ENCODE measurements at regions not wholly inside any gene's neighbourhood (a gene's known extent, or its start where the extent isn't known, plus 50 kb on each side); places are given as distances from the start of the nearest gene placed in this dataset.

DNA sequence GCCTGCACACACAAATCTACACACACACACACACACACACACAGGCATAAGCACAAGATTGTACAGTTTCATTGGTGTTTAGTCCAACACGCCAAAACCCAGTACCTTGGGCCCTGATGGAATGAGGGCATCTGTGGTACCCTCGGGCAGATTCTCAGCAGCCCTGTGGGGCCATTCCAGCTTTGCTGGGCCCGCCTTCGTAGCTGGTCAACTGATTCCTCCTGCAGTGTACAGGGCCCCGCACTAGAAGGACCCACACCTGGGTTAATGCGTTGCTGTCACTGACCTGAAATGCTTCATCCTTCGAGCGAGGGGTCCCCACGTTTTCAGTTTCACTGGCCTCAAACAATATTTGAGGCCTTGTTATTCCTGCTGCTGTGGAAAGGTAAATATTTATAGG lies 731.2 kb downstream of the BRD1 start:
- in situ Hi-C loops (cut with MboI; ENCODE audit: low sequenced_read_pairs), result no loop called here

DNA sequence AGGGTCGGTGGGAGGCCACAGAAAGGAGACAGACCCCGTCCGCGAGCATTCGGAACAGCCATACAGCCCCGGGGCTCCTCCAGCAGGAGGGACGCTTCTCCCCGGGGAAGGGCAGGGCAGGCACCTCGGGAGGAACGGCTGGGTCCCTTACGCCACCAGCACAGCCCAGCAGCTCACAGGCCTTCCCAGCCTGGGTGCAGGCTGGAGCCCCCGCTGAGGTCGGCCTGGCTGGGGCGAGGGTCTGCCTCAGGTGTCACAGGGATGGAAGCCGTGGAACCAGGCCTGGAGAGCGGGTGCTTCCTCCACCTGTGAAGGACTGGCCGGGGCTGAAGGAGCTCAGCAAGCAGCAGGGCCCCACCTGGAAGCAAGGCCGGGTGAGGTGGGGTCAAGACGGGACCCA lies 732.3 kb downstream of the BRD1 start:
- in situ Hi-C loops (cut with MboI; ENCODE audit: low sequenced_read_pairs), result no loop called here

DNA sequence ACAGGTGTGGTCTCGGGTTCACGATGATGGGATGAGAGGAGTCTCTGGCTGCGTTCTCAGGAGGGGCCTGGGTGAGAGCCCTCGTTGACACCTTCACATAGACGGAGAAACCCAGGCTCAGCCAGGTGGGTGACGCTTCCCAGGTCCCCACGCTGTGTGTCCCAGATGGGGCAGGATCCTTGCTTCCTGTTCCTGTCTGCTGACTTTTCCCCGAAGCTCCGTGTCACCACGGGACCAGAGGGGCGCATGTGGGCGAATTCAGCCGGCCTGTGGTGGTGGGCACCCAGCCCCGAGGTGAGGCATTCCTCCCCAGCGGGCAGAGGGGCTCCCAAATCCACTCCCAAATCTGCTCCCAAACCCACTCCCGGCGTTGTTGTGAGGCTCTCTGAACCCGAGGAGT lies 732.8 kb downstream of the BRD1 start:
- in situ Hi-C loops (cut with MboI; ENCODE audit: low sequenced_read_pairs), result no loop called here

DNA sequence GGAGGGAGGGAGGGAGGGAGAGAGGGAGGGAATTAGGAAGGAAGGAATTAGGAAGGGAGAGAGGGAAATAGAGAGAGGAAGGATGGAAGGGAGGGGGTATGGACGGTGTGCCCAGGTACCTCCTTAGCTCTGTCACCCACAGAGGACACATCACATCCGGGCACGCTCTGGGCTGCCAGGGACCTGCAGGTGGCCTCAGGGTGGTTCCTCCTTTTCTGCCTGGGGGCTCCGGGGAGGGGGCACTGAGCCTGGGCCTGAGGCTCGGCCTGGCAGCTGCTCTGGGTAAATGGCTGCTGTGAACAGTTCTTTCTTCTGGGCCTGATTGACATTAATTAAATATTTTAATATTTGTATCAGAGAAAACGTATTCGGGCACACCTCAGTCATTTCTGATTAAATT lies 733.5 kb downstream of the BRD1 start:
- in situ Hi-C loops (cut with MboI; ENCODE audit: low sequenced_read_pairs), result no loop called here

DNA sequence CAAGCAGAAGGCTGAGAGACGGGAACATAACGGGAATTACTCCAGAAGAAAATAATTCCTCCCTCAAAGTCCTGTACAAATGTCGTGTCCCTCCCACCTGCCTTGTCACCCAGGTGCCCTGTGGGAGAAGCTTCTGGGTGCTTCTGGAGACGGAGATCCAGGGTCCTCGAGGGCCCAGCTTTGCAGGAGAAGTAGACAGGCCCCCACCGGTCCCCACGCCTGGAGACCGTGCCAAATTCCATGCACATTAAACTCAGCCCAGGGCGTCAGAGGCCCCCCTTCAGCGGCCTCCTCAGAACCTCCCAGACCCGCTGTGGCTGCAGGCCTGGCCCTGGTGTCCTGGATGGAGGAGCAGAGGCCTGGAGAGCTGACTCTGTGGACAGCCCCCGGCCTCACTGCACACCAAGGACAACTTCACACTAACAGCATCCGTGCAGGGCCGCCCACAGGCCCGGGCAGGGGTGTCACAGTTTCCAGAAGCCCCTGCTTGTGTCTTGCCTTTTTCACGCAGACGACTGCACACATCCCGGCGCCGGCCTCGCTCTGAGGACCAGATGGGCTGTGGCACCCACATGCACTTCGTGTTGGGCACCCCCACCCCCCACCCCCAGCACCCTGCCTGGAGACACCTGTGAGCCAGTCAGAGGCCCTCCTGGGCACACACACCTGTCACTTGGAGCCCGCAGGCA lies 734.3 kb downstream of the BRD1 start:
- in situ Hi-C loops (cut with MboI; ENCODE audit: low sequenced_read_pairs), result no loop called here

DNA sequence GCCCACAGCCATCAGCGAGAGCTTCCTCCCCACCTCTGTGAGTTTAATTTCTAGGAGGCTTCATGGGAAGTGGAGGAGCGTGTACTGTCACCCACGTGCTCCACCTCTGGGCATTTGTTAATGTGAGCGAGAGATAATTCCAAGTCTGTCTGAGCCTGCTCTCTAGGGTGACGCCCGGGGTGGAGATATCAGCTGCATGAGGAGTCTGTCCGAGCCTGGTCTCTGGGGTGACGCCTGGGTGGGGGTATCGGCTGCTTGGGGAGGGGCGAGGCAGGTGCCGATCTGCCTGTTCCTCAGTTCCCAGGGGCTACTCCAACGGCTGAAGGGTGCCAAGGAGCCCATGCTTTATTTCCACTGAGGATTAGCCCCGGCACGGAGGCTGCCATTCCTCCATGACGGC lies 735.0 kb downstream of the BRD1 start:
- in situ Hi-C loops (cut with MboI; ENCODE audit: low sequenced_read_pairs), result no loop called here

DNA sequence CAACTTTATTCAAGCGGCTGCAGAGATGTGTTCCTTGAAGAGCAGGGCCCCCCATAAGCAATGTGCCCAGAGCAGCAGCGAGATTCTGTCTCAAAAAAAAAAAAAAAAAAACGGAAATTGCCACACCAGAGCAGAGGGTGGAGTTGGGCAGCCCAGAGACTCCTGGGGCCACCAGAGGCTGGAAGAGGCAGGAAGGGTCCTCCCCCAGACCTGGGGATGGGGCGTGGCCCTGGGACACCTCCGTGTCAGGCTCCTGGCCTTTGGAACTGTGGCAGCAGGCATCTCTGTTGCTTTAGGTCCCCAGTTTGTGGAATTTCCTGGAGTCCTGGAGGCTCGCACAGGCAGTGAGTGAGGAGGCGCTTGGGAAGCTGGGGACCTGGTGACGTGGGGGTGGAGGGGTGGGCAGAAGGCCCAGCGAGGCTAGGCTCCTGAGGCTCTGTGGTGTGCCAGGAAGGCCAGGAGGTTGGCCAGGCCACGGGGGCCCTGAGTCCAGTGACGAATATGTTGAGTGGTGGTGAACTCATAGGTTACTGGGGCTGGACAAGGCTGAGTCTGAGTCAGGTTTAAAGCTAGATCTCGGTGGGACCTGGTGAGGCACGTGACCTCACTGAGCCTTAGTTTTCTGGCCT lies 735.6 kb downstream of the BRD1 start:
- in situ Hi-C loops (cut with MboI; ENCODE audit: low sequenced_read_pairs), result no loop called here

DNA sequence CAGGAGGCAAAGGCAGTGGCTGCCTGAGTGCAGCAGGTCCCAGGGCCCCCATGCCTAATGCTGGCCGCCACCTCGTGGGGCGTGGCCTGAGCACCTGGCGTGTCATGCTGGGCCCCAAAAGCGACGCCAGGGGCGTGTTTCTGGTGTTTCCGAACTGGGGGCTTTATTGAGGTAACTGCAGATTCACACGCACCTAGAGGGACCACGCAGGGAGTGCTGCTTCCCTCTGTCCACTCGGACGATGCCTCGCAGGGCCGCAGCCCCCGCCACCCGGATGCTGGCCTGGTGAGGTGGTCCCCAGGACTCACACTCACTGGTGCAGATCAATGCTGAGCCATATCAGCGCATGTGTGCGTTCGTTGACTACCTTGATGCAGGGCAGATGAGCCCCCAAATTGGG lies 736.2 kb downstream of the BRD1 start:
- in situ Hi-C loops (cut with MboI; ENCODE audit: low sequenced_read_pairs), result no loop called here

DNA sequence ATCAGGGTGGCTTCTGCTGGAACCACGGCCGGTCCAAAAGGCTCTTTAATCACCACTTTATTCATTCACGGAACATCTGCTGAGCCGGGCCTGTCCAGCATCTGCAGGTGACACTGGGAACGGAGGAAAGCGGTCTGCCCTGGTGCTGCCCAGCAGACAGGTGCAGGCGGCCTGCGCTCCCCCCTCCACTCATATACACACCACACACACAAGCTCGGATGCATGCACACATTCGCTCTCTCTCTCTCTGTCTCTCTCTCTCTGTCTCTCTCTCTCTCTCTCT lies 736.9 kb downstream of the BRD1 start:
- in situ Hi-C loops (cut with MboI; ENCODE audit: low sequenced_read_pairs), result no loop called here

DNA sequence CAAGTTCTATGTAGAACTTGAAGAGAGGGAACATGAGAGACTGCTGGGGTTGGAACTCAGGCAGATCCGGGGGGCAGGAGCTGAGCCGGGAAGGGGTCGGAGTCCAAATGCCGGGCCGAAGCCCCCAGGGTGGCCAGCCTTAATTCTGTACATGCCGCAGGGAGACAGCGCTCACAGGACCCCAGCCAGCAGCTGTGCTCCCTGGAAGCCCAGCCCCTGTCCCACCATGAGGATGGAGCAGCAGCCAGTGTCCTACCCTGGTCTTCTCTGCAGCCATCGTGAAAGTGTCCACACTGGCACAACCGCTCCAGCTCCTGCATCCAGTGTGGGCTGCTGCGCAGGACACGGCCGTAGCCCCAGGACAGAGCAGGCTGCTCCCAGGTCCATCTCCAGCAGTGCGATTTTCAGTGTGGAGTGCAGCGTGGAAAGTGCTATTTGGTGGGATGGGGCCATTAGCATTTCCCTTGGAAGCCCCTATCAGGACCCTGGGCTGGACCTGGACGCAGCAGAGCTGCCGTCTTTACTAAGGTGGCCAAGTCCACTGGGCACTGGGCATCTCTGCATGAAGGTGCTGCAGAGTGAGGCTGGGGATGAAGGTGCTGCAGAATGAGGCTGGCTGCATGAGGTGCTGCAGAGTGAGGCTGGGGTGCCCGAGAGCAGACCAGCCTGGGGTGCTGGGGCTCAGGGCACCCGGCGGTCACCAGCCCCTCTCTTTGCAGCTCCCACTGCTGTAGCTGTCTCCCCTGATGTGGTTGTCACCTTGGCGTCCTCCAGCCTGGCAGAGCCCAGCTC lies 737.4 kb downstream of the BRD1 start:
- in situ Hi-C loops (cut with MboI; ENCODE audit: low sequenced_read_pairs), result no loop called here

DNA sequence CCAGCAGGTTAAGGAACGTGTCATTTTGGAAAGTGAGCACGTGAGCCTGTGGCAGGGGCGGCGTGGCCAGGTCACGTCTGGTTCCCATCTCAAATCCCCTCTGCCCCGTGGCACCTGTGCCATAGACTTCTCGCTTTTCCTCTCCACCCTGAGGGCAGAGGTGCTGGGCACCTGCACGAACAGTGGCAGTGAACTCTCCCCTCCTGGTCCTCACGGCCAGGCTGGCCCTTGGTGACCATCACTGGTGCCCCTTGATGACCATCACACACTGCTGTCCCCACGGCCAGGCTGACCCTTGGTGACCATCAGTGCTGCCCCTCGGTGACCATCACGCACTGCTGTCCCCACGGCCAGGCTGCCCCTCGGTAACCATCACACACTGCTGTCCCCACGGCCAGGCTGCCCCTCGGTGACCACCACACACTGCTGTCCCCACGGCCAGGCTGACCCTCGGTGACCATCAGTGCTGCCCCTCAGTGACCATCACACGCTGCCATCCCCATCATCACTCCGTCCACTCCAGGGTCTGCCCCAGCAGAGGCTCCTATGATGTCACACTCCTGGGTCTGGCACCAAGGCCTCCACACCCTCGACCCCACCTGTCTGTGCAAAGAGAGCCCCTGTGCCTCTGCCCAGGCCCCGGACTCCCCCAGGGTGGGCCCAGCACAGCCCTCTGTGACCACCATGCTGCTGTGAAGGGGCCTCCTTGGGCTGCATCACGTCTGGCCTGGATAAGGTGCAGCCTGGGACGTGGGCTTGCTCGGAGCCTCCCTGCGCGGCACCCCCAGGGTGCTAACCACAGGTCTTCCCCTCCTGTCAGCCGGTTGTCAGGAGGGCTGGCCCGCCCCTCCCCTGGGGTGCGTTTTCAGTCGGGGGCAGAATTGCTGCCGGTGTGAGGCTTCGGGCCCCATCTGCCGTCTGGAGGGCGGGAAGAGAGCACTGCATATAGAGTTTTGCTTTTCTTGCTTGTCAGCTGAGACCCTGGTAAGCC lies 738.6 kb downstream of the BRD1 start:
- in situ Hi-C loops (cut with MboI; ENCODE audit: low sequenced_read_pairs), result no loop called here

DNA sequence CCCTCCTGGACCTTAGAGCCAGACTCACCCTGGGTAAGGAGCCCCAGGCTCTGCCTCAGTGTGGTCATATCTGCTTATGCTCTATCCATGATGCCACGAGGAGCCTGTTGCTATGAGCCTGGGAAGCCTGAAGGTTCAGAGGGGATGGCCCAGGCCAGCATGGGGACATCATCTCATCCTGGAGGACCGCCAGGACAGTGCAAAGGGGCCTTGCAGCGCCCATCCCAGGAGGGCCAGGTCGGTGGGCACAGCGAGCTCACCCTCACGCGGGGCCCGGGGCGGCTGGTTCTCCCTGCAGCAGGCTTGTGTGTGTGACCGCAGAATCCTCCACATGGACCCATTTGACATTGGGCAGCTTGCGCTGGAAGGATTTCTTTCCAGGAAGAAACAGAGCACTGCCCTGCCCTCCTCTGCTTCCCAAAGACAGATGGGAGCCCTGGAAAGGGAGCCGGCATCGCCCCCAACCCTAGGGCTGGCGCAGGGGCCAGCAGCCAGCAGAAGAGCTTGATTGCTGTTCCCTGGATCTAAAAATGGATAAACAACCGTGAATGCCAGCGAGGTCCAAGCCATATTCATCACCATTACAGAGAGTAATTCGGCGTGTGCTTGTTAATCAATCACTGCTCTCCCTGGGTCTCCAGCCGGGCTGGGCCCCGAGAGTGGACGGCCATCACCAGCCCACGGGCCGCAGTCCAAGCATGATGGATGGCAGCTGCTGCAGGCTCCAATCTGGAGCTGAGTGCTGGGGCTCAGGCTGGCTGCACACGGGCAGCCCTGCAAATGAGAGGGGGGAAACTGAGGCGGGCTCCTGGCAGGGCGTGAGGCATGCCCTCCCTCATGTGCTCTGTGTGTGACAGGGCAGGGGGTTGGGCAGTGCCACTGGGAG lies 739.7 kb downstream of the BRD1 start:
- in situ Hi-C loops (cut with MboI; ENCODE audit: low sequenced_read_pairs), result no loop called here

DNA sequence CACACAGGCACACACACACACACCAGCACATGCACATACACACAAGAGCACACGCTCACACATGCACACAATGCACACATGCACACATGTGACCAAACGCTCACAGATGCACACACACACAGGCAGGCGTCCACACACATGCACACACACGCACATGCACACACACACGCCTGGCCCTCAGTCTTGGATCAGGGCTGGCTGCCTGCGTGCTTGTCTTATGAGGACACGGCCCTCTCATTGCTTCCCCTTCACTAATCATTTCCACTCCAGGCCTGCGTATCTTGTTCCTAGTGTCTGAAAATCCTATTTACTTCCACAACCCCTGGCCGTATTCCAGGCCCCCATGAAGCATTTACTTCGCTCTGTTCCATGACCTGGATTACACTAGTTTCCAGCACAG lies 740.5 kb downstream of the BRD1 start:
- in situ Hi-C loops (cut with MboI; ENCODE audit: low sequenced_read_pairs), result no loop called here

DNA sequence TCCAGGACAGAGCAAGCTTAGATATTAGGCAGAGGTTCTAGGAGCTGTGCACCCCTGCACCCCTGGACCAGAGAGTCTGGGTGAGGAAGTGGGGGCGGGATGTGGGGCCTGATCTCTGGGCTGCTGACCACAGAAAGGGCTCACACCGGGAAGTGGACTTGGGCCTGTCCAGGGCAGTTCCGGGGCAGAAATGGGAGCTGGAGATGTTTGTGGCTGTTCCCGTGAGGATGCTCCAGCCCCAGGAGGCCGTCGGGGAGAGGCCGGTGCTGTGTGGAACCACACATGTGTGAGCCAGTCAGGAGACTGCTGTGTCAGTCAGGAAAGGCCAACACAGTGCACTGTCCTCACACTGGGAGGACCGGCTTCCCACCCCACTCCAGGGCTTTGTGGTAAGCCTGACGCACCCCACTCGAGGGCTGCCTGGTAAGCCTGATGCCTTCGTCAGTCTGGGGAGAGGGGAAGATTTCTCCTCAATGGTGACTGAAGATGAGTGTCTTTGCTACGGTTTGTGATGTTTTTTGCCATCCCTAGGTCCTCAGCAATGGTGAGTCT lies 741.0 kb downstream of the BRD1 start:
- in situ Hi-C loops (cut with MboI; ENCODE audit: low sequenced_read_pairs), result no loop called here

DNA sequence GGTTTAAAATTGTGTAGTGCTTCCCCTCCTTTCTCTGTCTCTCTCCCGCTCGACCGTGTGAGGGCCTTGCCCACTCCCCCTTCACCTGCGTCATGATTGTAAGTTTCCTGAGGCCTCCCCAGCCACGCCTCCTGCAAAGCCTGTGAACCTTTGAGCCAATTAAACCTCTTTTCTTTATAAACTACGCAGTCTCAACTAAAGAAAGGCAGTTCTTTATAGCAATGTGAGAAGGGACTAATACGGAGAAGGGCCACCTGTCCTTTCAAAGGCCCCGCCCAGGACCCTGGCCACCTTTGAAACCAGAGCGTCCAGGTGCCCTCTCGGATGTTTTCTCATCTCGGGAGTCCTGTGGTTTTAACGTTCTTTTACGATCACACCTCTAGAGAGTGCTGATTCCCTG lies 741.5 kb downstream of the BRD1 start:
- in situ Hi-C loops (cut with MboI; ENCODE audit: low sequenced_read_pairs), result no loop called here

DNA sequence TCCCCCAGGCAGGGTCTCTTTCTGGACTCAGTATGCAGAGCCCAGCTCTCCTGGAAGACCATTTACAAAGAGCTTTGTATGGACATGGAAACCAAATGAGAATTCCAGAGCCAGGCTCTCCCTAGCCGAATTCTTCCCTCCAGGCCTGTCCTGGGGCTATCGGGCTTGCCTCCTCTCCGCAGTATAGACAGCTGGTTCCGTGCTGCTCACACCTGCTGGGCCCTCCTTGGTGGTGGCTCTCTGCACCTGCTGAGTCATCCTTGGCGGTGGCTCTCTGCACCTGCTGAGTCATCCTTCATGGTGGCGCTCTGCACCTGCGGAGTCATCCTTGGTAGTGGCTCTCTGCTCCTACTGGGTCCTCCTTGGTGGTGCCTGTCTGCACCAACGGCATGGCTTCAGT lies 743.5 kb downstream of the BRD1 start:
- in situ Hi-C loops (cut with MboI; ENCODE audit: low sequenced_read_pairs), result no loop called here

DNA sequence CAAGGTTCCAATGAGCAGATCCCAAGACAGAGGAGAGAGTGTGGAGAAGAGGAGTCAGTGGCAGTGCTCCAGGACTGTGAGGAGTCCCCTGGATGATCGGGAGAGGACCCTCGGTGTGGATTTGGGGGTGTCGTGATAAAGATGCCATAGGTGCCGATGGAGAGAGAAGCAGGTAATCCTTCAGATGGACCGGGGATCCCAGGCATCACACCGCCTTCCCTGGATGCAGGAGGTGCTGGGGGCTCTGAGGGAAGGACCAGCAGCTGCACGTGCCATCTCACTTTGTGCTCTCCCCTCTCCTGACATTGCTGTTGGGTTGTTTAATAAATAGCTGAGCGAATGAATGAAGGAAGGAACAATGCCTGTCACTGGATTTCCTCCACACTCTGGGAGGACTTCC lies 744.1 kb downstream of the BRD1 start:
- in situ Hi-C loops (cut with MboI; ENCODE audit: low sequenced_read_pairs), result no loop called here

DNA sequence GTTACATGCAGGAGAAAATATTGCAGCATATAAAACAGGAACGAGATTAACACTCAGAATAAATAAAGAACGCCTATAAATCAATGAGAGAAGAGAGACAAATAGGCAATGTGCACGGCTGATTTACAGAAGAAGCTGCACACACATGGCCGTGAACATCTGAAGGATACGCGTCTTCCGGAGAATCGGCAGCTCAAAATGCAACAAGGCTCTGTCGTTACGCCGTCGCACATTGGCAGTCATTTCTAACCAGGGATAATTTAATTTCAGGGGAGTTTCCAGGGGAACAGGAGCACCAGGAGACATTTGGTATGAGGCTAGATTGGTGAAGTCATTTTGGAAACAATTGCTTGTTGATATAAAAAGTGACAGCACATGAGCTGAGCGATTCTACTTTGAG lies 745.2 kb downstream of the BRD1 start:
- in situ Hi-C loops (cut with MboI; ENCODE audit: low sequenced_read_pairs), result no loop called here

DNA sequence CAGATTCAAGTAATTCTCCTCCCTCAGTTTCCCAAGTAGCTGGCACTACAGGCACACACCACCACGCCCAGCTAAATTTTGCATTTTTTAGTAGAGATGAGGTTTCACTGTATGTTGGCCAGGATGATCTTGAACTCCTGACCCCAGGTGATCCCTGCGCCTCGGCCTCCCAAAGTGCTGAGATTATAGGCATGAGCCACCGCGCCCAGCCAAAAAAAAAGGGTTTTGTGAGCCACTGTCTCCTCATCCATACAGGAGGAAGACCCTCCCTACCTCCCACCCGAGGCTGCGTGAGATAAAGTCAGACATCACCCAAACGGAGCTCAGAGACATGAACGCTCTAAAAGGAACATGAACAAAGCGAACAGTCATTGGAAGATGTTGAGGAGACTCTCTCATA lies 745.7 kb downstream of the BRD1 start:
- in situ Hi-C loops (cut with MboI; ENCODE audit: low sequenced_read_pairs), result no loop called here

DNA sequence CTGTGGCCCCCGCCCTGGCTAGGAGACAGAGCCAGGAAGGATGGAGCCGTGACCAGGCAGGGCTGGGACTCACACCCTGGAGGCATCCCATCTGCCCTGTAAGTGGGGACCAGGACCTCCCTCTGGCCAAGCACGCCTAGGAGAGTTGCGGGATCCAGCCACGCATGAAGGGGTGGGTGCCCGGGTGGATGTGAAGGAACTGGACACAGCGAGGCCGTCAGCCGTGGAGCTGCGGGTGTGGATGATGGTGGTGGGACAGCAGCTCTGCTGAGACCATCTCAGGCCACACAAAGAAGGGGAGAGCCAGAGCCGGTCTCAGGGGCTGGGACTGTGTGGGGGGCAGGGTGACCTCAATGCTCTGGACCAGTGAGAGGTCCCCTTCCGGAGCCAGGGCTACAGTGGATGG lies 746.4 kb downstream of the BRD1 start:
- in situ Hi-C loops (cut with MboI; ENCODE audit: low sequenced_read_pairs), result no loop called here
